ENCODE measurements at regions not wholly inside any gene's neighbourhood (a gene's known extent, or its start where the extent isn't known, plus 50 kb on each side); places are given as distances from the start of the nearest gene placed in this dataset.
"Not testable (repeated sequence)": the region's sequence is repeated elsewhere in the genome, so short reads cannot be mapped to it uniquely, and the experiment has no call there.

- DNase-seq: no peak
Observed at GRCh38 chr11:38543311-38543710, 1945.3 kb upstream of the RAG2 start.

DNA sequence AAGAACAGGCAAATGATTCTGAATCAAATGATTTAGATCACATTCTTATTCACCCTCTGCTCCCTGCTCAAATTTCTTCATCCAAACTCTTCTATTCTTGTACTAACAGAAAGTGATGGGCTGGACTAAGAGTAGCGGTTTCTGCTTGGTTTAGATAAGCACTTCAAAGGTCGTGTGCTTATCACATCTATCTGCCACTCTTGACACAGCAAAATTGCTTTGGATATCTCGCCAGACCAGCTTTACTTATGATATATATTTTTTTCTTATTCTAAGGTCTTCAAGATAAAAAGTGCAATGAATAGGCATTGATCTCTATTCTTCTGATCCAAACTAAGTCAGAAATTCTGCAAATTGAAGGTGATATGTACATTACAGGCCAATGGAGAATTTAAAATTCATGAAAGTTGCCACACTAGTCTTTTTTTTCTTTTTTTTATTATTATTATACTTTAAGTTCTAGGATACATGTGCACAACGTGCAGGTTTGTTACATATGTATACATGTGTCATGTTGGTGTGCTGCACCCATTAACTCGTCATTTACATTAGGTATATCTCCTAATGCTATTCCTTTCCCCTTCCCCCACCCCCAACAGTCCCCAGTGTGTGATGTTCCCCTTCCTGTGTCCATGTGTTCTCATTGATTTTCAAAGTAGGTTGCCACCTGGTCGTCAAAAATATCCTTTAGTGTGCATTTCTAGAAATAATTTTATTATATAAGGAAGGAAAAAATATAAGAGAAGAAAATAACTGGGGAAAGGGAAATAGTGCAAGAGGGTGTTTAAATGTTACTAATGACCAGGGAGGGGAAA, 1941.0 kb upstream of the RAG2 start:
- DNase-seq: no peak

- DNase-seq: no peak
Observed at GRCh38 chr11:38530226-38530625, 1932.2 kb upstream of the RAG2 start.

GRCh38 chr11:38524945-38525344, 1926.9 kb upstream of the RAG2 start:
- DNase-seq: no peak

GRCh38 chr11:38517991-38518390, 1920.0 kb upstream of the RAG2 start:
- DNase-seq: no peak

DNA sequence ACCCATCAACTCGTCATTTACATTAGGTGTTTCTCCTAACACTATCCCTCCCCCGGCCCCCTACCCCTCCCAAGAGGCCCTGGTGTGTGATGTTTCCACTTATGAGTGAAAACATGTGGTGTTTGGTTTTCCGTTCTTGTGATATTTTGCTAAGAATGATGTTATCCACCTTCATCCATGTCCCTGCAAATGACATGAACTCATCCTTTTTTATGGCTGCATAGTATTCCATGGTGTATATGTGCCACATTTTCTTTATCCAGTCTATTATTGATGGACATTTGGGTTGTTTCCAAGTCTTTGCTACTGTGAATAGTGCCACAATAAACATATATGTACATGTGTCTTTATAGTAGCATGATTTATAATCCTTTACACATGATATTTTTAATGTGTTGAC, 1914.8 kb upstream of the RAG2 start:
- not testable (repeated sequence) for DNase-seq

GRCh38 chr11:38510041-38510440, 1912.0 kb upstream of the RAG2 start:
- DNase-seq: no peak

GRCh38 chr11:38503876-38504275, 1905.8 kb upstream of the RAG2 start:
- DNase-seq: no peak

DNA sequence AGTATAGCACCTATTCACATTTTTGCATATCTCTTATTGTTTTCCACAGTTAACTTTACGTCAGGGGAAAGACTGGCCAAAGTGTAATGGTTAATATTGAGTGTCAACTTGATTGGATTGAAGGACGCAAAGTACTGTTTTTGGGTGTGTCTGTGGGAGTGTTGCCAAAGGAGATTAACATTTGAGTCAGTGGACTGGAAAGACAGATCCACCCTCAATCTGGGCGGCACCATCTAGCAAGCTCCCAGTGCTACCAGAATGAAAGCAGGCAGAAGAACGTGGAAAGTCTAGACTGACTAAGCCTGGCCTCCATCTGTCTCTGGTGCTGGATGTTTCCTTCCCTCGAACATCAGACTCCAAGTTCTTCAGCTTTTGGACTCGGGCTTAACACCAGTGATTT, 1900.7 kb upstream of the RAG2 start:
- DNase-seq: no peak

GRCh38 chr11:38491986-38492385, 1894.0 kb upstream of the RAG2 start:
- DNase-seq: no peak

DNA sequence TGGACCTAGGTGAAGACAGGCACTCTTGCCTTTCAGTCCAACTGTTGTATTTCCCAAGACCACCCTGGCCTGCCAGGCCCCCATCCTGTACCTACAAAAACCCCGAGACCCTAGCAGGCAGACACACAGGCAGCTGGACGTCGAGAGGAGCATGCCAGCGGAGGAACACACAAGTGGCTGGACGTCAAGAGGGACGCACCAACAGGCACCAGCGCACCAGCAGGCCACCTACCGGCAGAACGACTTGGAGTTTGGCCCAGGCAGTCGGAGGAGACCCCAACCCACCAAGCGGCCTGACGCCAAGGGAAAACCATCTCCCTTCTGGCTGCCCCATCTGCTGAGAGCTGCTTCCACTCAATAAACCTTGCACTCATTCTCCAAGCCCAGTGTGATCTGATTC, 1883.4 kb upstream of the RAG2 start:
- DNase-seq: no peak

- no peak for DNase-seq
Observed at GRCh38 chr11:38476808-38477575, 1879.0 kb upstream of the RAG2 start.

GRCh38 chr11:38461751-38462150, 1863.7 kb upstream of the RAG2 start:
- no peak for DNase-seq

- no peak for DNase-seq
Observed at GRCh38 chr11:38460896-38461295, 1862.9 kb upstream of the RAG2 start.

DNA sequence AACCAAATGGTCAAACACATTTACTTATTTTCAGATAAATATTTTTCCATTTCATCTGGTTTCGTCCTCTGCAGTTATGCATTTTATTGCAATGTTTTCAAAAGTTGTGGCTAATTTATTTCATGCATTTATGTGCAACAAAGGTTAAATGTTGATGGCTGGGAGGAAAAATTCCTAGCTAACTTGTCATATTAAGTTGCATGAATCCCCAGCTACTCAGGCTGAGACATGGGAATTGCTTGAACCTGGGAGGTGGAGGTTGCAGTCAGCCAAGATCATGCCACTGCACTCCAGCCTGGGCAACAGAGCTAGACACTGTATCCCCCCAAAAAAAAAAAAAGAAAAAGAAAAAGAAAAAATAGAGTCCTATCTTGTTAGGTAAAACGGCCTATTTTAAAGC, 1862.4 kb upstream of the RAG2 start:
- no peak for DNase-seq

DNA sequence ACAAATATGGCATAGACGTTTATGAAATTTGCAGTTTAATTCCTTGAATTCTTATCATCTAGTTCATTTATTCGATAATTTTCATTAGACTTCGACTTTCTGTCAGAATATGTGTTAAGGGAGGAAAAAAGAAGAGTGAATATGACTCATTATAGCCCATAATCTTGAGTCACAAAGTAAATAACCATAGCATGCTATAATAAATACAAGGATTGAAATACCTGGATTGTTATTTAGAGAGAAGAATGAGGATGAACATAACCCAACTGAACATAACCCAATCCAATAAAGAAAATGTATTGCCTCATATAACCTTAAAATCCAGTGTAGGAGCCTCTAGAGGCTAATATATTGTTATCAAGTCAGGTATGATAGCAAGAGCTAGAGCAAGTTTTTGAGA, 1858.3 kb upstream of the RAG2 start:
- DNase-seq: no peak

- no peak for DNase-seq
Observed at GRCh38 chr11:38448284-38448683, 1850.2 kb upstream of the RAG2 start.

DNA sequence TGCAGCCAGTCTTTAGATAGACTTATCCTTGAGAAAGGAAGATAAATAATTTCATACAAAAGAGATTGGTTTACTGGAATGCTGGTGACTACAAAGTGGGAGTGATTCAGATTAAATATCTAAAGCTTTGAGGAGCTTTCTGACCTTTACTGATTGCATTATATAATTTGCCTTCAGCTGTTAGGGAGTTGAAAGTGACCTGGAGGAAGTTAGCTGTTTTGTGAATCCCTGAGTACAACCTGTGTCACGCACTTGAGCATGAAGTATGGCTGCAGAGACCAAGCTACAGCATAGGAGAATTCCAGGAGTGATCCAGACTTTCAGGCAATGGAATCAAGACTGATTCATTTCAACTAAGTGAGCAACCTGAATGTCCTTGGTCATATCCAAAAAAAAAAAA, 1848.3 kb upstream of the RAG2 start:
- no peak for DNase-seq

- no peak for DNase-seq
Observed at GRCh38 chr11:38438091-38438490, 1840.1 kb upstream of the RAG2 start.

GRCh38 chr11:38425578-38425977, 1827.5 kb upstream of the RAG2 start:
- DNase-seq: no peak

GRCh38 chr11:38423042-38423441, 1825.0 kb upstream of the RAG2 start:
- DNase-seq: no peak

GRCh38 chr11:38416141-38416540, 1818.1 kb upstream of the RAG2 start:
- DNase-seq: no peak

DNA sequence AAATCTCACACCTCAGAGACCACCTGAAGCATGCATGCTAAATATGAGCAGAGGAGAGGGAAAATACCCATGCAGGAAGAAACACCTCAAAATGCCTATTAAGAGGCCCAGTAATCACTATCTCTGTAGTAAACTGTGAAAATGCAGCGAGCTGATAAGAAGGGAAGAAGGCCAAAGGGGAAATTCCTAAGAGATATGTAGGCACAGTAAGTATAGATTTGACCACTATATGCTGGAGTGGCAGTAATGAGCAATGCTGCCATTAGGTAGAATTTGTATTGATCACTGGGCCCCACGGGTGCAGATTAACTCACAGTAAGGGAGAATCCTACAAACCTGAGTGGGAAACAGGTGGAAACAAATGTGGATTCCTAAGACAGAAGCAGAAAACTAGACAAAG, 1813.1 kb upstream of the RAG2 start:
- DNase-seq: no peak

DNA sequence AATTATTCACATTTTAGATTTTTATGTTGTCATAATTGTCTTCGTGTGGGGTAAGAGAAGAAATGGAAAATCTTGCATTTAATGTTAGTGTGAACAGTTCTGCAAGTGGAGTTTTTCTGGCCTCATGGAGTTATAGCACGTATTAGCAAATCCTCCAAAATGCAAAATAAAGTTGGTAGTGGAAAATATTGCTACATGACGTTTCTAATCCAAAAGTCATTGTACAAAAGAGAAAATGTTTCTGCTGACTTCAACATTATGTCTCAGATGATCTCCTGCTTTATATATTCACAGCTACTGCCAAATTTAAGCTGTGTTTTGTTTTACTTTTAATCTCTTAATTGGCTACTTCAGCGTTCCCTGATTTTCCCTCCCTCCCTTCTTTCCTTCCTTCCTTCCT, 1804.0 kb upstream of the RAG2 start:
- DNase-seq: no peak

- no peak for DNase-seq
Observed at GRCh38 chr11:38392176-38392575, 1794.1 kb upstream of the RAG2 start.

Measured in activated naive CD4-positive, alpha-beta T cell (primary cell).